SK-N-MC (cell line): ENCODE measurements at regions not wholly inside any gene's neighbourhood (a gene's known extent, or its start where the extent isn't known, plus 50 kb on each side); places are given as distances from the start of the nearest gene placed in this dataset.
"Not testable (repeated sequence)": the region's sequence is repeated elsewhere in the genome, so short reads cannot be mapped to it uniquely, and the experiment has no call there.

Experiments
- DNase-seq: peaks from one replicate; pipeline ENCODE4 v3.0.0-alpha.2; 2011; ENCODE audit warnings: low read depth, low spot score
- H3K27ac ChIP-seq: fragments of 200-600 bp; sonication (generic); 2 replicates; pipeline ENCODE4 v1.5.1; 2016; ENCODE audit warnings: mixed run types
- H3K36me3 ChIP-seq: fragments of 200-600 bp; sonication (generic); 2 replicates; pipeline ENCODE4 v1.6.1; 2017; ENCODE audit warnings: antibody characterized with exemption, low read length, mixed read lengths; ENCODE audit not compliant: insufficient read depth
- H3K4me3 ChIP-seq: fragments of 200-600 bp; sonication (generic); 2 replicates; pipeline ENCODE4 v1.5.1; 2016
- H3K9ac ChIP-seq: fragments of 200-600 bp; sonication (generic); 2 replicates; pipeline ENCODE4 v1.8.0; 2017; ENCODE audit warnings: mixed run types, mixed read lengths; ENCODE audit not compliant: insufficient read length
- H3K9me3 ChIP-seq: fragments of 200-600 bp; sonication (generic); 2 replicates; pipeline ENCODE4 v1.6.1; 2017; ENCODE audit warnings: low read depth, mild to moderate bottlenecking, antibody characterized with exemption, low read length, moderate library complexity, mixed read lengths
- EZH2 ChIP-seq: fragments of 200-600 bp; sonication (generic); IDR thresholded peaks from one replicate; pipeline ENCODE4 v1.6.1; 2017; ENCODE audit warnings: antibody characterized with exemption
- FOXP2 ChIP-seq: optimal IDR thresholded peaks from 2 replicates; pipeline ENCODE3; 2011; ENCODE audit warnings: mild to moderate bottlenecking, moderate library complexity; ENCODE audit not compliant: insufficient read depth; ENCODE audit errors: extremely low read length, control extremely low read depth
- POLR2AphosphoS5 ChIP-seq: IDR thresholded peaks from 2 replicates; pipeline ENCODE4 v1.6.1; 2012; ENCODE audit warnings: mild to moderate bottlenecking, low read depth, low read length, borderline replicate concordance

DNA sequence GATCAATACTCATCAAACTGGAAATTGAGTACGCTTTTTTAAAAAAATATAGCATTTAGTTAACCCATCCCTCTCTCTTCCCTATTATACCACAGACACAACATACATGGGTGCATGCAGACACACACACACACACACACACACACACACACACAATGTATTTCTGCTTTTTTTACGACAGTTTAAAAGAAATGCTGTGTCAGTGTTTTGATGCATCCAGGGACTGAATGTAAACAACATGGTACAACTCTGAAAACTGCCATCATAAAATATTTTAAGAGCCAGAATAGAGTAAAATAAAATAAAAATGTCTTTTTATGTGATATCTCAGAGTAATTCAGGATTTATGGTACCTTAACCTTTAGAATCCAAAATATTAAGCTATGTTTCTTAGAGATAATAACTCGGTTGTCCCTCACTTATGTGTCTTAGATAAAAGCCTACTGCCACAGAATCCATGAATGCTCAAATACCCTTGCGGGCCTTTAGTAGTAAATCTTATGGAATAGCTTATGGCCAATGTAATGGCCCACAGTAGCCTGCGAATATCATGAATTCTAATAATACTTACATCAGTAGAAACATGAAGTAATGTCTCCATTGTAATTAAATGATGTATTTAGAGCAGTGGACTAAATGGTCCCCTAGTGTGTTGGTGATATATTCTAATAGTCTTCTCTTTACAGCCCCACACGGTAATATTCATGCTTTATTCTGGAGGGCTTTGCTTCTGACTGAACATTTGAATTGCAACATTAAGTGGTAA lies 251.6 kb upstream of the FIGN start:
- TF ChIP-seq EZH2 (no peak), POLR2AphosphoS5 (no peak), FOXP2 (no peak)
- H3K9me3 ChIP-seq = no peaks in the 10 kb centered on the region
- H3K9ac ChIP-seq = no peak overlapping the region
- H3K27ac ChIP-seq = no peak overlapping the region
- no peaks in the 10 kb centered on the region for H3K36me3 ChIP-seq
- no peak for DNase-seq
- no peak overlapping the region for H3K4me3 ChIP-seq

DNA sequence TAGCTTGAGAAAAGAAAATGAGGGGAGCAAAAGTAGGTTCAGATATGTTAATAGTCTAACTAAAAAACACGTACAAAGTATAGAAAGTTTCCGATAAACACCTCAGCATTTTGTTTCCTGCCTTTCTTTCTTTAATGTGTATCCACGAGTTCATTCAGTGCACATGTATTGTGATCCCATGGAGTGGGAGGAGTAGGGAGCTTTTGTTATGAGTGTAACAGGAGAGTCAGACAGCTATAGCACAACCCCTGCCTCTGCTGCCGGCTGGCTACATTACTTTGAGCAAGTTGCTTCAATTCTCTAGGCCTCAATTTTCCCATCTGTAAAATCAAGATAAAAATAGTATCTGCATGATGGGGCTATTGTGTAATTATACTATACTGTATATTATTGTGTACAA lies 249.2 kb upstream of the FIGN start:
- no peak for DNase-seq
- Histone ChIP-seq H3K9me3 (no peaks in the 10 kb centered on the region), H3K36me3 (no peaks in the 10 kb centered on the region), H3K4me3 (no peak overlapping the region), H3K27ac (no peak overlapping the region), H3K9ac (no peak overlapping the region)
- TF ChIP-seq POLR2AphosphoS5 = no peak
- no peak for TF ChIP-seq FOXP2
- TF ChIP-seq EZH2 = no peak

DNA sequence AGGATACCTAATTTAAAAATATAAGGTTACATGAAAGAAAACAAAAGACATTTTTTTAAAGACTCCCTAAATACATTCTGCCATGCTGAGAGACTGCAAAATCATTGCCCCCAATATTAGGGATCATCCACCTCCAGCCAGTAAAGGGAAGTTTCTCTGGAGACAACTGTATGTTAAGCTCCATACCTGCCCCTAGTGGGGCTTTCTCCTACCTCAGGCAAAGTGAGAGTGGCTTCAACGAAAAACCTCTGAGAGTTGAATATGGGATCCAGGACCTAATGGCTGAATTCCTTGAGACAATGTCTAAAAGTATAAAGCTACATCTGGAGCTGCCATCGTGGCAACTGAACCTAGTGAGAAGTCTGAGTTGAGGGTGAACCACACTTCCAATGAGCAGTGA lies 248.1 kb upstream of the FIGN start:
- Histone ChIP-seq H3K9ac (no peak overlapping the region), H3K9me3 (no peaks in the 10 kb centered on the region), H3K27ac (no peak overlapping the region), H3K36me3 (no peaks in the 10 kb centered on the region), H3K4me3 (no peak overlapping the region)
- no peak for TF ChIP-seq EZH2
- TF ChIP-seq POLR2AphosphoS5 = no peak
- no peak for TF ChIP-seq FOXP2
- DNase-seq = no peak

DNA sequence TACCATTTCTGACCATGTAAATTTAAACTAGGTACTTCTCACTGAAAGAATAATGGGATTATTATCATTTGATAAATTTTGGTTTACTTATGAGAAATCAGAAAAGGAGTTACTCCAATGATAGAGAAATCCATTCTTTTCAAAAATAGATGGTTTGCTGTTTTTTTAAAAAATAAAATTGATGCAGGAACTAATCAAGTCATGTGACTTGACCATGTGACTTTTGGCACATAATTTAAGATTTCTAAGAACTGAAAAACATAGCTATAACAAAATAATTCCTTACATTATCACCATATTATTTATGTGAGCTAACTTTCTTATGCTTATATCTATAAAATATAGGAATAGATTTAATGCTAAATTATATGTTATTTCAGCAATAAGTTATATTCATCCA lies 247.1 kb upstream of the FIGN start:
- Histone ChIP-seq H3K36me3 (no peaks in the 10 kb centered on the region), H3K27ac (no peak overlapping the region), H3K4me3 (no peak overlapping the region), H3K9ac (no peak overlapping the region), H3K9me3 (no peaks in the 10 kb centered on the region)
- TF ChIP-seq EZH2 = no peak
- DNase-seq = no peak

DNA sequence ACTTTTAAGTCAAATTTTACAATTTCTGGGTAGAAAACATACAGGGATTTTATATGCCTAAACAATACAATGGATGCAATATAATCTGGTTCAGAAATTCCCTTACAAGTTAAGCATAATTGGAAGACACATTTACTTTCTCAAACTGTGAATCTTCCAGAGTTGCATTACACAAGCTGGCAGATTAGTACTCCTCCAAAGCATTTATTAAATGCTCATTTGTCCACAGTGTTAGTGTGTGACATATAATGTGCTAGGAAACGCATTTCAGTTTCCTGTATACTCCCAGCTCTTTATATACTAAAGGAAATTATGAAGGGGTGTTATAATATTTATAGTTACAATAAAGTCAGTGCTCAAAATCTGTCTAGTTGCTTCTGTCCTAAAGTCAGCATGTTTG lies 239.0 kb upstream of the FIGN start:
- Histone ChIP-seq H3K9me3 (no peaks in the 10 kb centered on the region), H3K36me3 (no peaks in the 10 kb centered on the region), H3K4me3 (no peak overlapping the region), H3K27ac (no peak overlapping the region), H3K9ac (no peak overlapping the region)
- TF ChIP-seq FOXP2 = no peak
- DNase-seq = no peak

DNA sequence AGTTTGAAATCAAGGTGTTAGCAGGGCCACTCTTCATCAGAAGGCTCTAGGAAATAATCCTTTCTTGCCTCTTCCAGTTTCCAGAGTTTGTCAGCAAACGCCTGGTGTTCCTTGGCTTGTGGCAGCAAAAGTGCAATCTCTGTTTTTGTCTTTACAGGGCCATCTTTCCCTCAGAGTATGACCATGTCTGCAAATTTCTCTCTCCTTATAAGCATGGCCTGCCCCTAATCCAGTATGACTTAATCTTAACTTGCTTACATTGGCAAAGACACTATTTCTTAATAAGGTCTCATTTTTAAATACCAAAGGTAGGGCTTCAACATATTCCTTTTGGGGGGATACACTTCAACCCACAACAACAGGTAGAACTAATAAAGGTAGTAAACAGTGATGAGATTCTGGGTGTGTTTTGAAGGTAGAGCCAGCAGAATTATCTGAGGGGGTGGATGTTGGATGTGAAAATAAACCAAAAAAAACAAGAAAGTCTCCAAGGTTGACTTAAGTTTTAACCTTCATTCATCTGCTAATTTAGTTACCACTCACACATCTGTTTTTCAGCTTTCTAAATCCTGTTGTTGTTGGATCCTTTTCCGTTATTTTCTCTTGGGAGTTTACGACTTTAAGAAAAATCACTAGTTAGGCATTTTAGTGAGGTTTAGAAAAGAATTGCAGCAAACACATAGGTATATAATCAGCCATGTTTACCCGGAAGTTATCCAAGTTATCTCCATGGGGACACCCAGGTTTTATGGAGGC lies 234.4 kb upstream of the FIGN start:
- no peaks in the 10 kb centered on the region for H3K36me3 ChIP-seq
- no peak for TF ChIP-seq FOXP2
- TF ChIP-seq EZH2 = no peak
- no peak for TF ChIP-seq POLR2AphosphoS5
- H3K9me3 ChIP-seq = no peaks in the 10 kb centered on the region
- H3K9ac ChIP-seq = no peak overlapping the region
- DNase-seq = no peak
- no peak overlapping the region for H3K4me3 ChIP-seq
- no peak overlapping the region for H3K27ac ChIP-seq

DNA sequence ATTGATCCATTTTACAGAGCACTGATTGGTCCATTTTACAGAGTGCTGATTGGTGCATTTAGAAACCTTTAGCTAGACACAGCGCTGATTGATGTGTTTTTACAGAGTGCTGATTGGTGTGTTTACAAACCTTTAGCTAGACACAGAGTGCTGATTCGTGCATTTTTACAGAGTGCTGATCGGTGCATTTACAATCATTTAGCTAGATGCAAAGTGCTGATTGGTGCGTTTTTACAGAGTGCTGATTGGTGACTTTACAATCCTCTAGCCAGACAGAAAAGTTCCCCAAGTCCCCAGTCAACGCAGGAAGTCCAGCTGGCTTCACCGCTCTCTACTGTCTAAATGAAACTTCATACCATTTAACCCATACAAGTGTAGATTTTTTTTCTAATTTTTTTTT lies 228.5 kb upstream of the FIGN start:
- not testable (repeated sequence) for DNase-seq, H3K9ac ChIP-seq, H3K27ac ChIP-seq, H3K36me3 ChIP-seq, H3K4me3 ChIP-seq, H3K9me3 ChIP-seq

DNA sequence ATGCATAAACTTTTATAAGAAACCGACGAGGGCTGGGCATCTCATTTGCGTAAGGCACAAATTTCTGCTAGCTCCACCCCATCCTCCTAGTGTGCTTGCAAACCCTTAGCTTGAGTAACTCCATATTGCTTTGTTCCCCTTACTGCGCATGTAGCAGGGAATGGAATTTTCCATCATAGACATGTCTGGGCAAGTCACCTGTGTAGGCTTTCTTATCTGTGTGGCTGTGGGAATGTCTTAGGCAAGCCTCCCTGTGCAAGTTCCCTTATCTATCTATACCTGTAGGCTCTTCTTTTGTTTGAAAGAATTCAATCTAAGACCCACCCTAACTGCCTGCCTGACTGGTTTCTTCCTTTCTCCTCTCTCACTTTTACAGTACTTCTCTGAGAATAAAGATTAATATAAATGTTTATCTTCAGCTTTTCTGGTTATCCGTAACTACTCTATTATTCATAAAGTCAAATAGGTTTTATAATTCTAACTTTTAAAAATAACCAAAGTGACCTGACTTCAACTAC lies 217.6 kb upstream of the FIGN start:
- Histone ChIP-seq H3K27ac (no peak overlapping the region), H3K4me3 (no peak overlapping the region), H3K9me3 (no peaks in the 10 kb centered on the region), H3K9ac (no peak overlapping the region), H3K36me3 (no peaks in the 10 kb centered on the region)
- no peak for TF ChIP-seq EZH2
- no peak for TF ChIP-seq FOXP2
- TF ChIP-seq POLR2AphosphoS5 = no peak
- no peak for DNase-seq

DNA sequence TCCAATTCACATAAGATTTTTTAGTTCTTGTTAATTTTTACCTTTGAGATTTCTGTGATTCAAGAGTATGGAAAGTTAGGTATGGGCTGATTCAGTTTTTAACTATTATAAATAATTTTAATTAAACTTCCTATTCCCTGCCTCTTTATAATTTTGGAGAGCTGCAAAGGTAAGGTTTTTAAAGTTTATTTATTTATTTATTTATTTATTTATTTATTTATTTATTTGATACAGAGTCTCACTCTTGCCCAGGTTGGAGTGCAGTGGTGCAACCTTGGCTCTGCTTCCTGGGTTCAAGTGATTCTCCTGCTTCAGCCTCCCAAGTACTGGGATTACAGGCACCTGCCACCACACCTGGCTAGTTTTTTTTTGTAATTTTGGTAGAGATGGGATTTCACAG lies 215.5 kb upstream of the FIGN start:
- Histone ChIP-seq H3K9ac (no peak overlapping the region), H3K4me3 (no peak overlapping the region), H3K9me3 (no peaks in the 10 kb centered on the region), H3K36me3 (no peaks in the 10 kb centered on the region), H3K27ac (no peak overlapping the region)
- TF ChIP-seq FOXP2 (no peak), EZH2 (no peak), POLR2AphosphoS5 (no peak)
- DNase-seq = no peak
